NCI-H146 (cell line): ENCODE measurements at regions not wholly inside any gene's neighbourhood (a gene's known extent, or its start where the extent isn't known, plus 50 kb on each side); places are given as distances from the start of the nearest gene placed in this dataset.

Source experiments
- DNase-seq: peaks from one replicate; lab custom pipeline; 2025; lab: John Stamatoyannopoulos, UW

DNA sequence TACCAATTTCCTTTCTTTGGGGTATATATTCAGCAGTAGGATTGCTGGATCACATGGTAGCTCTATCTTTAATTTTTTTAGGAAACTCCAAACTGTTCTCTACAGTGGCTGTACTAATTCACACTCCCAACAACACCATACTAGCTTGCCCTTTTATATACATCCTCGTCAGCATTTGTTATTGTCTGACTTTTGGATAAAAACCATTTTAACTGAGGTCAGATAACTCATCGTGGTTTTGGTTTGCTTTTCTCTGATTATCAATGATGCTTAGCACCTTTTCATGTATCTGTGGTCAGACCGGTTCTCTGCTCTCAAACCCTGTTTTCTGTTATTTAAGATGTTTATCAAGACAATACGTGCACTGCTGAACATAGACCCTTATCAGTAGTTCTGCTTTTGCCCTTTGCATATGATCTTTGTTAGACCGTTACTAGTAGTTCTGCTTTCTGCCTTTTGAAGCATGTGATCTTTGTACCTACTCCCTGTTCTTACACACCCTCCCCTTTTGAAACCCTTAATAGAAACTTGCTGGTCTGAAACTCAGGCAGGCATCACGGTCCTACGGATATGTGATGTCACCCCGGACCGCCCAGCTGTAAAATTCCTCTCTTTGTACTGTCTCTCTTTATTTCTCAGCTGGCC lies 474.3 kb downstream of the RSL24D1 start:
- no peak for DNase-seq

DNA sequence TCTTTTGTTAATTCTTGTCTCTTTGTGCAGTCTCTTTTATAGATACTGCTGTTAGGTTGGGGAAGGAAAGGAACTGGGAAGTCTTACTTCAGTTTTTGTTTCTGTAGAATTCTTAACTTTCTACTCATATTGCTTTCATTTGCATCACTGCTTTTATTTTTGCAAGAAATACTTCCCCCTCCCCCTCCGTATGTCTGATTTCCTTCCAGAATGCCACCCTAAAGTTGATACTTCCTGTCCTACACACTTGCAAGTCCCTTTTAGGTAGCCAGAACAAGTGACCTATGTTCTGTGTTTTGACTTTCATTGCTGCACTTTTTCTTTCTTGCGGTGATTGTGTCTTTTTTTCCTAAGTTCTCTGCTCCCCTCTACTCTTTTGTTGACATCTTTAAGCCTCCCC lies 477.4 kb downstream of the RSL24D1 start:
- DNase-seq = no peak

DNA sequence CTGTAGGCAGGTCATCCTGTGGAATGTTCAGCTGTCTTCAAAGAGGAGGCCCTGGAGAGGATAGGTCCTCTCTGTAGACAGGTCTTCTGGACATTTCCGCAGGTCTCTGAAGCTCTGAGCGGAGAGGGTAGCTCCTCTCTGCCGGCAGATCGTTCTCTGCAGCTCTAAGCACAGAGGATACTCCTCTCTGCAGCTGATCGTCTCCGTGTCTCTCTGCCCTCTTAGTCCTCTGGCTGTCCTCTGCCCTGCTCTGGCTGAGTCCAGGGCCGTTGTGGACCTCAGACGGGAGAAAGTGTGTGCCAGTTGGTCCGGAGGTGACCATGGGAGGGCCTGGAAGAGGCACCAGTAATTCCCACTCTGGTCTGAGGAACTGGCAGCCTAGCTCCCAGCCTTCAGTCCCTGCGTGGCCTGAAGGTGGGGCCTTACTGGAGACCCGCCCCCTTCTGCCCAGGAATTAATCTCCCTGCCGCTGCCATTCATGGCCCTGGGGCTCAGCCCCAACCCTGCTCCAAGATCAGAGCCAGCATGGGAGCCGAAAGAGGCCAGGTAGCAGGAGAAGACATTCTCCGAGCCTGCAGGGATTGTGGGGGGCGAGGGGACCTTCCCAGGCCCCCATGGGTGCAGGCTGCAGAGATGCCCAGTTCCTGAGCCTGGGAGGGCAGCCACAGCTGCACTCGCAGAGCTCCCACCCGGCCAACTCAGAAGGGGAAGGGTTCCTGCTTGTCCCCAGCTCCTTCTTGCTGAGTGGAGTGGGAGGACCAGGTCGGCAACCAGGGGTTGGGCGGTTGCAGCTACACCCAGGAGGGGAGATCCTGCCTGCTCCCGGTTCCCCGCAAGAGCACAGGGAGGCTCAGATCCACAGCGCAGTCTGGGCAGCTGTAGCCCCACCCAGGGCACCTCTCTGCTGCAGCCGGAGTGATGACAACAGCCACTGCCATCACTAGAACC lies 488.7 kb downstream of the RSL24D1 start:
- no peak for DNase-seq

DNA sequence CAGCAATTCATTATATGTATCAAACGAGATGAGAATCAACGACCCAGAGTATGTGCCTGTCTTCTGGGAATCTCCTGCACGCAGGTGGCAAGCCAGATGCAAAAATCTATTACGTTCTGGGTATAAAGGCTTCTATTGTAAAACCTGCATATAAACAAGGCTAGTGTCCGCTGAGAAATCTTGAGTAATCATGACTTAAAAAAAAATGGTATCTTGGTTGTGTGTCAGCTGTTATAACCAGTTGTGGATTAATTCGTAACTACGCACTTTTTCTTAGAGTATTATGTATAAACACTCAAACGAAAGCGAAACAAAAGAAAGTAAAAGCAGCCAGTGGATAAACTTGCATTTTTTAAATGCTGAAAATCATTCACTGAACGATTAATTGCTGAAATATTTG lies 509.1 kb downstream of the RSL24D1 start:
- no peak for DNase-seq
